ENCODE measurements at regions not wholly inside any gene's neighbourhood (a gene's known extent, or its start where the extent isn't known, plus 50 kb on each side); places are given as distances from the start of the nearest gene placed in this dataset.

DNA sequence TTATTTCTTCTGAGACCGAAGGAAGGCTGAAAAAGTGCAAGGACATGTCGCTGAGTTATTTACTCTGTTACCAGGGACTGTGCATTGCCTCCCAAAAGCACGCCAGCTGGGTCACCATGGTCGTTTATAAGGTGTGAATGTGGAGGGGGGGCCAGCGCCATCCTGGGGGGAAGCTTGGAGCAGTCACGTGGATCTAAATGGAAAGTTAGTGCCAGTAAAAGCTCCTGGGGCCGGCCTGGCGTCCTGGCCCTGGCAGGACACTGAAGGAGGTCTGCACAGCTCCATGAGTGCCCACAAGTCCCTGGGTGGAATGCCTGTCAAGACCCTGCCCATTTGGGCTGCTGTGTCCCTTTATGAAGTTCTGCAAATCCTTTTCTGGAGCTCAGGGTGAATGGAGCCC lies 82.6 kb downstream of the C16orf95 start:
- no peak for DNase-seq
- Histone ChIP-seq H3K4me1 (no peaks in the 10 kb centered on the region), H3K9me3 (peaks cover 0 to 14% (median 4%) of the 10 kb centered on the region in 12 donors), H3K27ac (no peak overlapping the region), H3K4me3 (no peak overlapping the region), H3K36me3 (no peaks in the 10 kb centered on the region), H3K27me3 (peaks cover 0 to 8% (median 0%) of the 10 kb centered on the region in 9 donors)
- no peak for ATAC-seq
- intact Hi-C loops (cut with DNase I): no loop called here
- WGBS, 4 donors: 60 to 83% (median 76%) methylated on average over 8 of the region's 8 CpGs
- TF ChIP-seq CTCF (IDR thresholded peaks at IDR 0.05) (no peak), POLR2A (IDR thresholded peaks at IDR 0.05) (no peak)

DNA sequence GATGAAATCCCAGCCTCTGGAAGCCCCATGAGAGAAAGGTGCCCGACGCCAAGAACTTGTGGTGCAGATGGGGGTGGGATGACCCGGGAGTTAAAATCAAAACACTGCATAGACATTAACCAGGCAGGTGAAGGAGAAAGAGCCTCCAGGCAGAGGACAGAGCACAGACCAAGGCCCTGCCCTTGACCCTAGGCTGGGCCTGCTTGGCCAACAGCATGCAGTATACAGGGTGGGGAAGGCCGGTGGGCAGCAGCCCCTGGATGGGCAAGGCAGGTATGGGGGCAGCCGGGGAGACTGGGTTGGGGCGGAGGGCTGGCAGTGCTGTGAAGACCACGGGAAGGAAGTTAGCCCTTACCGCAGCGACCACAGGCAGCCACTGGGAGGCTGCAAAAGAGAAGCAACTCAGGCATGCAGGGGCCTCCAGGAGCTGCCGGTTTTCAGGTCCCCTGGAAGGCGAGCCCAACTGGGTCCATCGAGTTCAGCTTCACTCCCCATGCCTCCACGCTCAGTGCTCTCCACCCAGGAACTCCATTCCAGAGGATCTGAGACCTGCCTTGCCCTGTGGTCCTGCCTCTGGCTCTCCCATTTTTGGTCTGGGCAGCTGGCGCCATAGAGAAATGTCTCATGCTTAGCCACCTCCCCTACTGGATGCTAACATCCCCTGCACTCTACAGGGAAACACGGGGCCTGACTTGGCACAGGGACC lies 81.2 kb downstream of the C16orf95 start:
- intact Hi-C loops (cut with DNase I): no loop called here
- no peak for DNase-seq

DNA sequence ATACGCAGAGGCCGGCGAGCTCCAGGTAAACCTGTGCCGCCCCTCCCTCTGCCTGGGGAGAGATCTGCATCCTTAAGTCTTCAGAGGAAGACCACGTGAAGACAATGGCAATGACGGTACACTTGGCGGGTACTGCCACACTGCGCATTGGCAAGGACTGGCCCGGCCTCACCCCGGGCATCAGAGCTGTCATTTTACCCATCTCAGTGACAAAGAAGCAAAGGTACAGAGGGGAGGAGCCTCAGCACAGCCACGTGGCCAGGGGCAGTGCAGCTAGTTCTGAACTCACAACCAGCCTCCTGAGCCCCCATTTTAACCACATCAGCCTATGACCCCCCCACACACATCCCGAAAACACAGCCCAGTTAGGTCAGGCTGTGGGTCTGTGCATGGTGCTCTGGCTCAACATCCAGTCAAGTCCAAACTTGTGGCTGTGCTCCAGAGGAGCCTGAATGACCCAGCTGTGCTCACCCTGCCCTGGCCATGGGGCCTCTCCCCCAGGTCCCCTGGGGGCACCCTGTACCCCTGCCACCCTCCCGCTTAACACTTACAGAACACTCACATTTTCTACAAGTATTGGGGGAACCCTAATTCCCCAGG lies 80.6 kb downstream of the C16orf95 start:
- peaks cover 0 to 12% (median 0%) of the 10 kb centered on the region in 9 donors for H3K27me3 ChIP-seq
- ATAC-seq: no peak
- intact Hi-C loops (cut with DNase I): no loop called here
- H3K9me3 ChIP-seq: peaks cover 0 to 11% (median 4%) of the 10 kb centered on the region in 12 donors
- 83 to 89% (median 88%) methylated on average over 9 to 13 of the region's 13 CpGs for WGBS, 4 donors
- DNase-seq: no peak
- H3K4me3 ChIP-seq: no peak overlapping the region
- no peaks in the 10 kb centered on the region for H3K4me1 ChIP-seq
- no peak for TF ChIP-seq POLR2A (IDR thresholded peaks at IDR 0.05)
- TF ChIP-seq CTCF (IDR thresholded peaks at IDR 0.05): no peak
- no peaks in the 10 kb centered on the region for H3K36me3 ChIP-seq
- no peak overlapping the region for H3K27ac ChIP-seq

More for the DNA sequence above, 81.2 kb downstream of the C16orf95 start:
- Histone ChIP-seq H3K36me3 (no peaks in the 10 kb centered on the region), H3K9me3 (peaks cover 0 to 11% (median 4%) of the 10 kb centered on the region in 12 donors), H3K4me3 (no peak overlapping the region), H3K4me1 (no peaks in the 10 kb centered on the region), H3K27me3 (peaks cover 0 to 12% (median 0%) of the 10 kb centered on the region in 9 donors), H3K27ac (no peak overlapping the region)
- ATAC-seq: peak in 1 of 4 donors; percentile 40
- WGBS, 4 donors: 69 to 85% (median 74%) methylated on average over 11 to 15 of the region's 15 CpGs
- TF ChIP-seq CTCF (IDR thresholded peaks at IDR 0.05) (no peak), POLR2A (IDR thresholded peaks at IDR 0.05) (no peak)

DNA sequence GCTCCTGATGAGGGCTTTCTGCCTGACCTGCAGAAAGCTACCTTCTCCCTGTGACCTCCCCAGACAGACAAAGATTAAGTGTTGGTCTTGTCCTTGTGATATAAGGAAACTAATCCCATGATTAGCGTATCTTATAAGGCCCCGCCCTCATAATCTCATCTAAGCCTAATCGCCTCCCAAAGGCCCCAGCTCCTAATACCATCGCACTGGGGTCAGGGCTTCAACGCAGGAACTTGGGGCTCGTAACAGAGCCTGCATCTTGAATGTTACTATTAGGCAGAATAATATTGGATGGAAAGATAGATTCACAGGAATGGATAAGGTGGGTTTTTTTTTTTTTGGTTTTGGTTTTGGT lies 78.9 kb downstream of the C16orf95 start:
- H3K27ac ChIP-seq: no peak overlapping the region
- H3K4me3 ChIP-seq: no peak overlapping the region
- intact Hi-C loops (cut with DNase I): no loop called here
- no peak for TF ChIP-seq CTCF (IDR thresholded peaks at IDR 0.05)
- TF ChIP-seq POLR2A (IDR thresholded peaks at IDR 0.05): no peak
- no peaks in the 10 kb centered on the region for H3K4me1 ChIP-seq
- ATAC-seq (no peak), DNase-seq (no peak)
- H3K27me3 ChIP-seq: peaks cover 0 to 12% (median 0%) of the 10 kb centered on the region in 9 donors
- 91 to 97% (median 94%) methylated on average over 6 of the region's 6 CpGs for WGBS, 4 donors
- no peaks in the 10 kb centered on the region for H3K36me3 ChIP-seq
- H3K9me3 ChIP-seq: no peaks in the 10 kb centered on the region

Measured in heart left ventricle (tissue), 16 donors.